H9 (cell line): ENCODE measurements at regions not wholly inside any gene's neighbourhood (a gene's known extent, or its start where the extent isn't known, plus 50 kb on each side); places are given as distances from the start of the nearest gene placed in this dataset.

Source experiments
- DNase-seq: peaks from one replicate; pipeline ENCODE4 v3.0.0-alpha.2; 2017
- H2AFZ ChIP-seq: one replicate; pipeline ENCODE4 v1.6.1; 2013; ENCODE audit warnings: mild to moderate bottlenecking, low read length, control low read depth, moderate library complexity
- H2AK5ac ChIP-seq: 2 replicates; pipeline ENCODE4 v1.6.1; 2013; ENCODE audit warnings: low read length, control low read depth, mixed read lengths; ENCODE audit not compliant: insufficient read length
- H2BK120ac ChIP-seq: one replicate; pipeline ENCODE4 v1.6.1; 2013; ENCODE audit warnings: low read depth, mild to moderate bottlenecking, low read length, control low read depth, inconsistent platforms; ENCODE audit not compliant: poor library complexity, severe bottlenecking
- H2BK12ac ChIP-seq: 2 replicates; pipeline ENCODE4 v1.6.1; 2013; ENCODE audit warnings: low read length, control low read depth, mixed read lengths, low read depth; ENCODE audit not compliant: insufficient read length
- H2BK15ac ChIP-seq: 2 replicates; pipeline ENCODE4 v1.6.1; 2013; ENCODE audit warnings: low read depth, low read length, control low read depth
- H2BK20ac ChIP-seq: one replicate; pipeline ENCODE4 v1.6.1; 2013; ENCODE audit warnings: low read depth, mild to moderate bottlenecking, low read length, control low read depth, inconsistent platforms; ENCODE audit not compliant: poor library complexity, severe bottlenecking
- H2BK5ac ChIP-seq: 2 replicates; pipeline ENCODE4 v1.6.1; 2013; ENCODE audit warnings: low read length, control low read depth, mixed read lengths; ENCODE audit not compliant: insufficient read length
- H3K14ac ChIP-seq: 2 replicates; pipeline ENCODE4 v1.6.1; 2013; ENCODE audit warnings: low read length, control low read depth; ENCODE audit not compliant: insufficient read depth
- H3K18ac ChIP-seq: 2 replicates; pipeline ENCODE4 v1.6.1; 2013; ENCODE audit warnings: low read depth, mild to moderate bottlenecking, mixed read lengths, low read length, control low read depth; ENCODE audit not compliant: insufficient read length
- H3K23ac ChIP-seq: 2 replicates; pipeline ENCODE4 v1.6.1; 2013; ENCODE audit warnings: low read length, control low read depth, mixed read lengths, low read depth; ENCODE audit not compliant: insufficient read length
- H3K23me2 ChIP-seq: 2 replicates; pipeline ENCODE4 v1.6.1; 2013; ENCODE audit warnings: low read depth, mild to moderate bottlenecking, mixed read lengths, low read length, control low read depth; ENCODE audit not compliant: insufficient read length, poor library complexity, severe bottlenecking
- H3K27ac ChIP-seq: 2 replicates; pipeline ENCODE4 v1.5.1; 2013; ENCODE audit warnings: low read length, control low read depth, mixed read lengths, low read depth; ENCODE audit not compliant: insufficient read length
- H3K27me3 ChIP-seq: 2 replicates; pipeline ENCODE4 v1.6.1; 2013; ENCODE audit warnings: low read length, control low read depth, inconsistent platforms; ENCODE audit not compliant: insufficient read depth
- H3K4ac ChIP-seq: 2 replicates; pipeline ENCODE4 v1.6.1; 2013; ENCODE audit warnings: low read depth, mild to moderate bottlenecking, control low read depth, inconsistent platforms, low read length, moderate library complexity
- H3K4me1 ChIP-seq: 2 replicates; pipeline ENCODE4 v1.6.1; 2013; ENCODE audit warnings: low read length, control low read depth, inconsistent platforms; ENCODE audit not compliant: insufficient read depth
- H3K4me2 ChIP-seq: 2 replicates; pipeline ENCODE4 v1.6.1; 2013; ENCODE audit warnings: low read length, control low read depth, mixed read lengths; ENCODE audit not compliant: insufficient read length, insufficient read depth
- H3K56ac ChIP-seq: 2 replicates; pipeline ENCODE4 v1.6.1; 2013; ENCODE audit warnings: low read depth, mild to moderate bottlenecking, mixed read lengths, low read length, control low read depth; ENCODE audit not compliant: insufficient read length
- H3K79me1 ChIP-seq: 2 replicates; pipeline ENCODE4 v1.6.1; 2013; ENCODE audit warnings: low read depth, mild to moderate bottlenecking, moderate library complexity, low read length, control low read depth, inconsistent platforms; ENCODE audit not compliant: insufficient read depth, poor library complexity, severe bottlenecking
- H3K79me2 ChIP-seq: 2 replicates; pipeline ENCODE4 v1.6.1; 2013; ENCODE audit warnings: low read length, control low read depth, inconsistent platforms; ENCODE audit not compliant: insufficient read depth
- H3K9ac ChIP-seq: 2 replicates; pipeline ENCODE4 v1.6.1; 2013; ENCODE audit warnings: low read length, control low read depth, mixed read lengths; ENCODE audit not compliant: insufficient read length; ENCODE audit errors: extremely low read depth
- H3K9me3 ChIP-seq: one replicate; pipeline ENCODE4 v1.6.1; 2013; ENCODE audit warnings: low read depth, low read length, inconsistent platforms; ENCODE audit not compliant: control insufficient read depth
- H3T11ph ChIP-seq: one replicate; pipeline ENCODE4 v1.6.1; 2013; ENCODE audit warnings: mild to moderate bottlenecking, low read length, control low read depth, inconsistent platforms
- H4K20me1 ChIP-seq: one replicate; pipeline ENCODE4 v1.6.1; 2013; ENCODE audit not compliant: control insufficient read depth, insufficient read length, insufficient read depth
- H4K5ac ChIP-seq: 2 replicates; pipeline ENCODE4 v1.6.1; 2013; ENCODE audit warnings: low read depth, mild to moderate bottlenecking, mixed read lengths, low read length, control low read depth; ENCODE audit not compliant: insufficient read length
- H4K8ac ChIP-seq: replicated peaks from 2 replicates; pipeline ENCODE4 v1.6.1; 2013; ENCODE audit warnings: low read length, control low read depth, mixed read lengths, low read depth; ENCODE audit not compliant: insufficient read length
- H4K91ac ChIP-seq: 2 replicates; pipeline ENCODE4 v1.6.1; 2013; ENCODE audit warnings: low read depth, mild to moderate bottlenecking, moderate library complexity, mixed read lengths, low read length, control low read depth; ENCODE audit not compliant: insufficient read length
- H3K27ac Mint-ChIP-seq, 3 experiments: 2 replicates in 2 of 3; 3 replicates in 1 of 3; pipeline ENCODE4 v1.8.0; 2020 to 2021; ENCODE audit warnings: mixed read lengths in 3 of 3, mild to moderate bottlenecking in 1 of 3, moderate library complexity in 1 of 3
- H3K27me3 Mint-ChIP-seq: 2 replicates; pipeline ENCODE4 v1.8.0; 2021; ENCODE audit warnings: low read depth, mild to moderate bottlenecking, moderate library complexity, mixed read lengths
- H3K36me3 Mint-ChIP-seq, 3 experiments: 2 replicates in 2 of 3; 3 replicates in 1 of 3; pipeline ENCODE4 v1.8.0; 2020 to 2021; ENCODE audit warnings: low read depth in 3 of 3, mixed read lengths in 3 of 3; ENCODE audit not compliant: insufficient read depth in 1 of 3
- H3K4me1 Mint-ChIP-seq, 2 experiments: 2 replicates each; pipeline ENCODE4 v1.8.0; 2020; ENCODE audit warnings: mixed read lengths in 2 of 2
- H3K4me3 Mint-ChIP-seq, 2 experiments: 2 replicates in 1 of 2; 3 replicates in 1 of 2; pipeline ENCODE4 v1.8.0; 2020 to 2021; ENCODE audit warnings: mild to moderate bottlenecking in 2 of 2, mixed read lengths in 2 of 2, moderate library complexity in 1 of 2
- H3K9me3 Mint-ChIP-seq, 2 experiments: 2 replicates in 1 of 2; 3 replicates in 1 of 2; pipeline ENCODE4 v1.8.0; 2020; ENCODE audit warnings: mild to moderate bottlenecking in 2 of 2, mixed read lengths in 2 of 2, moderate library complexity in 1 of 2
- WGBS: extraction: QIAGEN DNeasy Blood & Tissue Kit; methylation state at CpG from one replicate; pipeline ENCODE4 v1.1.7; 2013; ENCODE audit warnings: missing lambda C conversion rate, low lambda C conversion rate, mixed read lengths; ENCODE audit not compliant: insufficient read length; ENCODE audit errors: extremely low coverage; 5-methylcytosine and 5-hydroxymethylcytosine counted together
- TF ChIP-seq, protein P1 (sequence below): fragments of 200-600 bp; sonication (generic); conservative IDR thresholded peaks from 3 replicates; pipeline ENCODE4 v1.8.0; 2021; ENCODE audit warnings: antibody characterized with exemption, mild to moderate bottlenecking

DNA sequence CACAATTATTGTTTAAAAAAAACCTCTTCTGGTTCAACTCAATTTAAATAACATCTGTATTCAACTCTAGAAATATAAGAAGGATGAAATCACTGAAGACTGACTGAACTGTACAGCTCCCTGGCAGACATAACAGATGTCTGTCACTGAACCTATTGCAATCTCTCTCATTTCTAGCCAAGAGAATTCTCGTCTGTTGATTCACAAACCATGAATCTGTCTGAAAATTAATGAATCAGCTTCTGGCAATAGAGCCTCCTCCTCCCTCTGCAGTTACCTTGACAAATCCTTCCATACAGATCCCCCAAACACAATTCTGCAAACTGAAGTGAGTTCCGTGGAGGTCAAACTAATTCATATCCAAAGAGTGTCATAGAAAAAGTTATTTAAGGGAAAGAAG is 561.4 kb downstream of the PYDC2 start:
- Histone ChIP-seq H3K4ac (no peak overlapping the region), H3K27ac (no peak overlapping the region), H4K91ac (no peak overlapping the region), H3K9ac (no peak overlapping the region), H3K27me3 (no peaks in the 10 kb centered on the region), H2BK5ac (no peak overlapping the region), H3T11ph (no peak overlapping the region), H3K79me2 (no peaks in the 10 kb centered on the region), H2BK120ac (no peak overlapping the region), H2AK5ac (no peak overlapping the region), H3K18ac (no peak overlapping the region), H2AFZ (no peak overlapping the region), H3K9me3 (no peaks in the 10 kb centered on the region), H2BK20ac (no peak overlapping the region), H3K4me1 (no peaks in the 10 kb centered on the region), H3K56ac (no peak overlapping the region), H3K23ac (no peak overlapping the region), H3K23me2 (no peaks in the 10 kb centered on the region), H4K5ac (no peak overlapping the region), H3K79me1 (no peaks in the 10 kb centered on the region), H2BK12ac (no peak overlapping the region), H4K20me1 (no peaks in the 10 kb centered on the region), H4K8ac (no peak overlapping the region), H3K14ac (no peak overlapping the region), H2BK15ac (no peak overlapping the region), H3K4me2 (no peak overlapping the region)
- Mint-ChIP-seq H3K4me1 (peaks cover 0 to 4% of the 10 kb centered on the region in 2 experiments; a peak in 2 of 4 replicates), H3K36me3 (peaks cover 0 to 4% (median 2%) of the 10 kb centered on the region in 3 experiments; a peak in 1 of 7 replicates), H3K27me3 (no peaks in the 10 kb centered on the region), H3K27ac (no peak overlapping the region), H3K9me3 (peaks cover 5% of the 10 kb centered on the region in 2 experiments; a peak in 4 of 5 replicates), H3K4me3 (no peak overlapping the region)
- TF ChIP-seq, protein P1, sequence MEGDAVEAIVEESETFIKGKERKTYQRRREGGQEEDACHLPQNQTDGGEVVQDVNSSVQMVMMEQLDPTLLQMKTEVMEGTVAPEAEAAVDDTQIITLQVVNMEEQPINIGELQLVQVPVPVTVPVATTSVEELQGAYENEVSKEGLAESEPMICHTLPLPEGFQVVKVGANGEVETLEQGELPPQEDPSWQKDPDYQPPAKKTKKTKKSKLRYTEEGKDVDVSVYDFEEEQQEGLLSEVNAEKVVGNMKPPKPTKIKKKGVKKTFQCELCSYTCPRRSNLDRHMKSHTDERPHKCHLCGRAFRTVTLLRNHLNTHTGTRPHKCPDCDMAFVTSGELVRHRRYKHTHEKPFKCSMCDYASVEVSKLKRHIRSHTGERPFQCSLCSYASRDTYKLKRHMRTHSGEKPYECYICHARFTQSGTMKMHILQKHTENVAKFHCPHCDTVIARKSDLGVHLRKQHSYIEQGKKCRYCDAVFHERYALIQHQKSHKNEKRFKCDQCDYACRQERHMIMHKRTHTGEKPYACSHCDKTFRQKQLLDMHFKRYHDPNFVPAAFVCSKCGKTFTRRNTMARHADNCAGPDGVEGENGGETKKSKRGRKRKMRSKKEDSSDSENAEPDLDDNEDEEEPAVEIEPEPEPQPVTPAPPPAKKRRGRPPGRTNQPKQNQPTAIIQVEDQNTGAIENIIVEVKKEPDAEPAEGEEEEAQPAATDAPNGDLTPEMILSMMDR = no peak
- DNase-seq = no peak
- no CpG with 5 or more reads among the region's 2 CpGs for WGBS
